Stimulated activated CD8-positive, alpha-beta memory T cell treated with anti-CD3 and anti-CD28 coated beads, Interleukin-4, amount 100 ng/mL, for 1 hour (primary cell): ENCODE measurements at regions not wholly inside any gene's neighbourhood (a gene's known extent, or its start where the extent isn't known, plus 50 kb on each side); places are given as distances from the start of the nearest gene placed in this dataset.

Experiments used
- DNase-seq, 2 donors: peaks; one replicate each; pipeline ENCODE4 v3.0.0-alpha.2; 2020; ENCODE audit warnings: low read depth in 2 of 2, low spot score in 1 of 2

GRCh38 chr3:18007980-18008379, 265.5 kb upstream of the TBC1D5 start:
- DNase-seq: no peak

GRCh38 chr3:17995769-17996168, 253.3 kb upstream of the TBC1D5 start:
- no peak for DNase-seq

GRCh38 chr3:17994167-17994566, 251.7 kb upstream of the TBC1D5 start:
- no peak for DNase-seq

- DNase-seq: no peak
These were observed 248.0 kb upstream of the TBC1D5 start for GRCh38 chr3:17990390-17990789.

GRCh38 chr3:17986348-17986816, 244.0 kb upstream of the TBC1D5 start:
- no peak for DNase-seq

- no peak for DNase-seq
These were observed 243.4 kb upstream of the TBC1D5 start for GRCh38 chr3:17985658-17986347.

- no peak for DNase-seq
These were observed 240.7 kb upstream of the TBC1D5 start for GRCh38 chr3:17983106-17983505.

GRCh38 chr3:17982211-17982880, 239.9 kb upstream of the TBC1D5 start:
- no peak for DNase-seq

- no peak for DNase-seq
These were observed 238.4 kb upstream of the TBC1D5 start for GRCh38 chr3:17980863-17981262.

GRCh38 chr3:17979911-17980310, 237.5 kb upstream of the TBC1D5 start:
- DNase-seq: no peak

GRCh38 chr3:17979252-17979651, 236.8 kb upstream of the TBC1D5 start:
- no peak for DNase-seq

- DNase-seq: no peak
These were observed 231.9 kb upstream of the TBC1D5 start for GRCh38 chr3:17974206-17974841.

- no peak for DNase-seq
These were observed 230.8 kb upstream of the TBC1D5 start for GRCh38 chr3:17972959-17973906.

GRCh38 chr3:17972476-17972875, 230.0 kb upstream of the TBC1D5 start:
- DNase-seq: no peak

- DNase-seq: no peak
These were observed 229.6 kb upstream of the TBC1D5 start for GRCh38 chr3:17972030-17972429.

- no peak for DNase-seq
These were observed 227.6 kb upstream of the TBC1D5 start for GRCh38 chr3:17969985-17970568.

- no peak for DNase-seq
These were observed 226.8 kb upstream of the TBC1D5 start for GRCh38 chr3:17969244-17969643.

GRCh38 chr3:17967953-17968607, 225.6 kb upstream of the TBC1D5 start:
- no peak for DNase-seq

- DNase-seq: no peak
These were observed 224.7 kb upstream of the TBC1D5 start for GRCh38 chr3:17967111-17967510.

GRCh38 chr3:17965331-17965730, 222.9 kb upstream of the TBC1D5 start:
- DNase-seq: no peak
